IMR-90 (cell line): ENCODE measurements at regions not wholly inside any gene's neighbourhood (a gene's known extent, or its start where the extent isn't known, plus 50 kb on each side); places are given as distances from the start of the nearest gene placed in this dataset.

Experiments
- ATAC-seq: fragments of 200-7000 bp; cut with Tn5 transposase; 2 replicates; pipeline ENCODE4 v1.9.1; 2020; ENCODE audit warnings: low read depth, mild to moderate bottlenecking, moderate library complexity
- BruUV-seq: library from RNA; stranded (reverse); fragments of 400-500 nt; replicated peaks from 2 replicates; lab custom pipeline; 2021; lab: Mats Ljungman, UMichigan
- CTCF ChIA-PET: fragments of 300-600 bp; formaldehyde crosslinking; extraction: SDS; loops from one replicate; lab custom pipeline; 2021; ENCODE audit warnings: antibody characterized with exemption; lab: Yijun Ruan, JAX
- POLR2A ChIA-PET: fragments of 300-600 bp; sonication (Branson Sonifier 250); formaldehyde crosslinking; loops from one replicate; lab custom pipeline; 2022; ENCODE audit warnings: antibody characterized with exemption; ENCODE audit not compliant: unreplicated experiment; lab: Charles Lee
- DNase-seq: peaks from one replicate; pipeline ENCODE4 v3.0.0; 2013
- H2AFZ ChIP-seq: replicated peaks from 2 replicates; pipeline ENCODE3; 2013; ENCODE audit warnings: low read length, mild to moderate bottlenecking; ENCODE audit not compliant: poor library complexity
- H2AK5ac ChIP-seq: 2 replicates; pipeline ENCODE4 v1.6.1; 2013; ENCODE audit warnings: low read depth, low read length, inconsistent platforms
- H2AK9ac ChIP-seq: replicated peaks from 2 replicates; pipeline ENCODE3; 2013; ENCODE audit warnings: mild to moderate bottlenecking, low read depth, low read length, moderate library complexity; ENCODE audit not compliant: poor library complexity
- H2BK120ac ChIP-seq: 2 replicates; pipeline ENCODE4 v1.6.1; 2013; ENCODE audit warnings: low read depth, low read length, inconsistent platforms
- H2BK15ac ChIP-seq: 3 replicates; pipeline ENCODE4 v1.6.1; 2013; ENCODE audit warnings: low read depth, low read length, inconsistent platforms
- H2BK20ac ChIP-seq: 2 replicates; pipeline ENCODE4 v1.6.1; 2013; ENCODE audit warnings: low read depth, mild to moderate bottlenecking, inconsistent platforms, low read length, moderate library complexity
- H2BK5ac ChIP-seq: 2 replicates; pipeline ENCODE4 v1.6.1; 2013; ENCODE audit warnings: mild to moderate bottlenecking, low read depth, low read length, inconsistent platforms; ENCODE audit not compliant: poor library complexity, severe bottlenecking
- H3K14ac ChIP-seq: replicated peaks from 2 replicates; pipeline ENCODE4 v1.6.1; 2013; ENCODE audit warnings: low read depth, low read length, inconsistent platforms
- H3K18ac ChIP-seq: 2 replicates; pipeline ENCODE4 v1.6.1; 2013; ENCODE audit warnings: low read depth, low read length, control low read depth
- H3K23ac ChIP-seq: 2 replicates; pipeline ENCODE4 v1.6.1; 2013; ENCODE audit warnings: low read depth, low read length, inconsistent platforms
- H3K27ac ChIP-seq: 2 replicates; pipeline ENCODE4 v1.5.1; 2013; ENCODE audit warnings: mild to moderate bottlenecking, control low read depth, low read length; ENCODE audit not compliant: insufficient read depth
- H3K27me3 ChIP-seq: 2 replicates; pipeline ENCODE4 v1.6.1; 2013; ENCODE audit warnings: low read length; ENCODE audit not compliant: control insufficient read depth, insufficient read depth
- H3K36me3 ChIP-seq: 2 replicates; pipeline ENCODE4 v1.6.1; 2013; ENCODE audit warnings: low read length, mixed read lengths; ENCODE audit not compliant: control insufficient read depth, insufficient read depth
- H3K4ac ChIP-seq: 2 replicates; pipeline ENCODE4 v1.6.1; 2013; ENCODE audit warnings: low read depth, low read length, inconsistent platforms
- H3K4me1 ChIP-seq: 2 replicates; pipeline ENCODE4 v1.6.1; 2013; ENCODE audit warnings: low read length, mixed read lengths; ENCODE audit not compliant: control insufficient read depth, insufficient read depth
- H3K4me2 ChIP-seq: 2 replicates; pipeline ENCODE4 v1.6.1; 2013; ENCODE audit warnings: low read depth, mild to moderate bottlenecking, control low read depth, low read length, moderate library complexity
- H3K4me3 ChIP-seq: 2 replicates; pipeline ENCODE4 v1.5.1; 2013; ENCODE audit warnings: low read depth, mild to moderate bottlenecking, control low read depth, low read length, moderate library complexity; ENCODE audit not compliant: insufficient read depth
- H3K56ac ChIP-seq: 2 replicates; pipeline ENCODE4 v1.6.1; 2013; ENCODE audit warnings: low read length, inconsistent platforms; ENCODE audit not compliant: insufficient read depth; ENCODE audit errors: extremely low read depth
- H3K79me1 ChIP-seq, 2 experiments: 2 replicates each; pipeline ENCODE4 v1.6.1; 2013; ENCODE audit warnings: low read length in 2 of 2, inconsistent platforms in 1 of 2, low read depth in 1 of 2
- H3K9ac ChIP-seq: 2 replicates; pipeline ENCODE4 v1.6.1; 2013; ENCODE audit warnings: low read depth, low read length, control low read depth
- H3K9me1 ChIP-seq: 2 replicates; pipeline ENCODE4 v1.6.1; 2013; ENCODE audit warnings: low read length, inconsistent platforms; ENCODE audit not compliant: insufficient read depth
- H3K9me3 ChIP-seq: 2 replicates; pipeline ENCODE4 v1.6.1; 2013; ENCODE audit warnings: low read length; ENCODE audit not compliant: control insufficient read depth, insufficient read depth
- H4K20me1 ChIP-seq: 2 replicates; pipeline ENCODE4 v1.6.1; 2013; ENCODE audit warnings: low read length, inconsistent platforms; ENCODE audit not compliant: insufficient read depth
- H4K5ac ChIP-seq: 2 replicates; pipeline ENCODE4 v1.6.1; 2013; ENCODE audit warnings: mild to moderate bottlenecking, low read depth, low read length, control low read depth
- H4K8ac ChIP-seq, 2 experiments: 2 replicates each; pipeline ENCODE4 v1.6.1; 2013; ENCODE audit warnings: low read depth in 2 of 2, low read length in 2 of 2, control low read depth in 1 of 2, inconsistent platforms in 1 of 2
- H4K91ac ChIP-seq: 2 replicates; pipeline ENCODE4 v1.6.1; 2013; ENCODE audit warnings: low read depth, low read length, inconsistent platforms; ENCODE audit not compliant: insufficient read depth
- BHLHE40 ChIP-seq: fragments of 150-350 bp; IDR thresholded peaks from 2 replicates; pipeline ENCODE4 v1.6.1; 2016; ENCODE audit warnings: mild to moderate bottlenecking, low read depth, low read length
- CEBPB ChIP-seq: IDR thresholded peaks from 2 replicates; pipeline ENCODE4 v1.6.1; 2012; ENCODE audit warnings: low read depth, low read length, improper control_type of control experiment
- CHD1 ChIP-seq: IDR thresholded peaks from 2 replicates; pipeline ENCODE4 v1.6.1; 2012; ENCODE audit warnings: low read depth, low read length, improper control_type of control experiment
- CTCF ChIP-seq: conservative IDR thresholded peaks from 2 replicates; pipeline ENCODE4 v1.5.1; 2012; ENCODE audit warnings: mild to moderate bottlenecking, low read depth, low read length, improper control_type of control experiment
- ELK1 ChIP-seq: fragments of 150-350 bp; IDR thresholded peaks from 2 replicates; pipeline ENCODE4 v1.6.1; 2016; ENCODE audit warnings: low read depth, mild to moderate bottlenecking, low read length, moderate library complexity, borderline replicate concordance
- FOS ChIP-seq: fragments of 150-350 bp; IDR thresholded peaks from 2 replicates; pipeline ENCODE4 v1.6.1; 2016; ENCODE audit warnings: low read depth, low read length
- MAFK ChIP-seq: IDR thresholded peaks from 2 replicates; pipeline ENCODE4 v1.6.1; 2012; ENCODE audit warnings: low read depth, low read length, improper control_type of control experiment
- MAZ ChIP-seq: IDR thresholded peaks from 2 replicates; pipeline ENCODE4 v1.6.1; 2012; ENCODE audit warnings: low read depth, mild to moderate bottlenecking, low read length, improper control_type of control experiment, moderate library complexity, borderline replicate concordance
- MXI1 ChIP-seq: IDR thresholded peaks from 2 replicates; pipeline ENCODE4 v1.6.1; 2012; ENCODE audit warnings: low read depth, mild to moderate bottlenecking, low read length, moderate library complexity, borderline replicate concordance
- NFE2L2 ChIP-seq: fragments of 150-350 bp; IDR thresholded peaks from 2 replicates; pipeline ENCODE4 v1.6.1; 2016; ENCODE audit warnings: low read depth, mild to moderate bottlenecking, low read length
- POLR2A ChIP-seq: IDR thresholded peaks from 2 replicates; pipeline ENCODE4 v1.6.1; 2012; ENCODE audit warnings: mild to moderate bottlenecking, low read depth, low read length
- RAD21 ChIP-seq: IDR thresholded peaks from 2 replicates; pipeline ENCODE4 v1.6.1; 2012; ENCODE audit warnings: low read length, improper control_type of control experiment
- RCOR1 ChIP-seq: IDR thresholded peaks from 2 replicates; pipeline ENCODE4 v1.6.1; 2012; ENCODE audit warnings: mild to moderate bottlenecking, low read length, improper control_type of control experiment; ENCODE audit not compliant: insufficient replicate concordance
- RFX5 ChIP-seq: IDR thresholded peaks from 2 replicates; pipeline ENCODE4 v1.8.0; 2012; ENCODE audit warnings: low read depth, mild to moderate bottlenecking, low read length, moderate library complexity
- SMC3 ChIP-seq: fragments of 150-350 bp; IDR thresholded peaks from 2 replicates; pipeline ENCODE4 v1.6.1; 2016; ENCODE audit warnings: low read depth, mild to moderate bottlenecking, antibody characterized with exemption, low read length, moderate library complexity
- WGBS, 2 experiments: methylation state at CpG; one replicate each; pipeline versions ENCODE4 v1.1.5 to v1.1.7; 2013; ENCODE audit warnings: missing lambda C conversion rate in 2 of 2; ENCODE audit not compliant: insufficient read length in 1 of 2; ENCODE audit errors: extremely low coverage in 2 of 2; 5-methylcytosine and 5-hydroxymethylcytosine counted together
- dilution Hi-C: fragments of 300-500 bp; cut with HindIII; formaldehyde crosslinking; loops from one replicate; pipeline ENCODE4 v1.14.3; 2018; ENCODE audit warnings: low sequenced_read_pairs; ENCODE audit not compliant: unreplicated experiment
- in situ Hi-C: fragments of 300-500 bp; cut with MboI; formaldehyde crosslinking; loops from 3 replicates; pipeline ENCODE4 v1.14.3; 2019; ENCODE audit warnings: low sequenced_read_pairs, inconsistent platforms, mixed read lengths
- intact Hi-C: fragments of 100-400 bp; cut with micrococcal nuclease; formaldehyde crosslinking; loops from 2 replicates; pipeline ENCODE4 v1.10.0; 2022
- TF ChIP-seq, protein P1 (sequence below): fragments of 150-350 bp; IDR thresholded peaks from 2 replicates; pipeline ENCODE4 v1.6.1; 2017; ENCODE audit warnings: mild to moderate bottlenecking, antibody characterized with exemption, low read length, low read depth

DNA sequence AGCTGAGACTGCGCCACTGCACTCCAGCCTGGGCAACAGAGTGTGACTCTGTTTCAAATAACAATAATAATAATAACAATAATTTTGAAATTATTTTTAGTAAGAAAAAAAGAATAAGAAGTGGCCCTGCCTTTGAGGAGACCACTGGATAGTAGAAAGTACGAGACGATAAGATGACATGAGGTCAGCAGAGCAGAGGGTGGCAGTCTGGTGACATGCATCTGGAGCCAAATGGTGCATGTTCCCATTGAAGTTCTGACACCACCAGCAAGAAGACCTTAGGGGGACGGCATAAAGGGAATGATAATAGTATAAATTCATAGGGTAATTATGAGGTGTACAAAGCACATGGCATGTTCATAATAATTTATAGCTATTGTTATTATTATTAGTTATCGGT, 542.2 kb upstream of the TBL1XR1 start:
- Histone ChIP-seq H3K79me1 (no peaks in the 10 kb centered on the region), H2BK15ac (no peak overlapping the region), H3K27ac (no peak overlapping the region), H3K14ac (no peak overlapping the region), H3K9me3 (no peaks in the 10 kb centered on the region), H4K91ac (no peak overlapping the region), H3K9ac (no peak overlapping the region), H2AK9ac (no peak overlapping the region), H3K4ac (no peak overlapping the region), H3K23ac (no peak overlapping the region), H3K4me2 (no peak overlapping the region), H3K4me1 (peaks cover under 1% of the 10 kb centered on the region; the same call in 1 of the 2 replicates), H2BK120ac (no peak overlapping the region), H3K56ac (no peak overlapping the region), H2AK5ac (no peak overlapping the region), H3K9me1 (0 out of 2 replicates have a peak, but pooled peaks cover 2% of the 10 kb centered on the region), H3K4me3 (no peak overlapping the region), H4K5ac (no peak overlapping the region), H3K18ac (no peak overlapping the region), H3K36me3 (no peaks in the 10 kb centered on the region), H4K20me1 (no peaks in the 10 kb centered on the region), H4K8ac (no peak overlapping the region), H2AFZ (no peak overlapping the region), H3K27me3 (no peaks in the 10 kb centered on the region), H2BK20ac (no peak overlapping the region), H2BK5ac (no peak overlapping the region)
- TF ChIP-seq MAFK (no peak), RAD21 (no peak), ELK1 (no peak), CTCF (no peak), RCOR1 (no peak), RFX5 (no peak), CHD1 (no peak), POLR2A (no peak), BHLHE40 (no peak), FOS (no peak), MXI1 (no peak), NFE2L2 (no peak), SMC3 (no peak), CEBPB (no peak), MAZ (no peak)
- TF ChIP-seq, protein P1, sequence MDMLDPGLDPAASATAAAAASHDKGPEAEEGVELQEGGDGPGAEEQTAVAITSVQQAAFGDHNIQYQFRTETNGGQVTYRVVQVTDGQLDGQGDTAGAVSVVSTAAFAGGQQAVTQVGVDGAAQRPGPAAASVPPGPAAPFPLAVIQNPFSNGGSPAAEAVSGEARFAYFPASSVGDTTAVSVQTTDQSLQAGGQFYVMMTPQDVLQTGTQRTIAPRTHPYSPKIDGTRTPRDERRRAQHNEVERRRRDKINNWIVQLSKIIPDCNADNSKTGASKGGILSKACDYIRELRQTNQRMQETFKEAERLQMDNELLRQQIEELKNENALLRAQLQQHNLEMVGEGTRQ: no peak
- no TSS peak for BruUV-seq
- DNase-seq: no peak
- ChIA-PET CTCF (no interaction called here), POLR2A (no interaction called here)
- no peak for ATAC-seq
- in situ Hi-C loops (no loop called here), intact Hi-C loops (no loop called here), dilution Hi-C loops (no loop called here)
- WGBS, 2 experiments: no CpG with 5 or more reads among the region's 5 CpGs
